H1 (cell line): ENCODE measurements at regions not wholly inside any gene's neighbourhood (a gene's known extent, or its start where the extent isn't known, plus 50 kb on each side); places are given as distances from the start of the nearest gene placed in this dataset.

Experiments used
- CTCF ChIA-PET: fragments of 300-600 bp; sonication (Branson Sonifier 250); formaldehyde crosslinking; loops from one replicate; lab custom pipeline; 2021; ENCODE audit not compliant: partially characterized antibody; lab: Charles Lee
- POLR2A ChIA-PET: fragments of 300-600 bp; sonication (Branson Sonifier 250); formaldehyde crosslinking; loops from one replicate; lab custom pipeline; 2021; ENCODE audit warnings: inconsistent platforms; ENCODE audit not compliant: partially characterized antibody; lab: Charles Lee
- DNase-seq, 2 experiments: peaks; one replicate each; pipeline versions ENCODE4 v3.0.0 to v3.0.0-alpha.2; 2010 to 2022; ENCODE audit warnings: low spot score in 2 of 2, low read depth in 1 of 2, mixed read lengths in 1 of 2
- FAIRE-seq: peaks from 2 replicates; lab custom pipeline; 2011; peaks lifted over from hg19 to GRCh38; lab: Jason Lieb, UNC
- H2AFZ ChIP-seq: 2 replicates; pipeline ENCODE4 v1.8.1; 2012; ENCODE audit warnings: low read length, inconsistent platforms
- H2AK5ac ChIP-seq: 2 replicates; pipeline ENCODE4 v1.6.1; 2013; ENCODE audit warnings: low read depth, low read length
- H2BK120ac ChIP-seq: replicated peaks from 2 replicates; pipeline ENCODE3; 2013; ENCODE audit warnings: low read depth, low read length, inconsistent platforms
- H2BK12ac ChIP-seq: 2 replicates; pipeline ENCODE4 v1.6.1; 2013; ENCODE audit warnings: low read depth, low read length
- H2BK15ac ChIP-seq: 2 replicates; pipeline ENCODE4 v1.6.1; 2013; ENCODE audit warnings: low read length
- H2BK20ac ChIP-seq: 2 replicates; pipeline ENCODE4 v1.6.1; 2013; ENCODE audit warnings: low read length
- H2BK5ac ChIP-seq: 2 replicates; pipeline ENCODE4 v1.6.1; 2013; ENCODE audit warnings: low read depth, low read length
- H3K14ac ChIP-seq: 2 replicates; pipeline ENCODE4 v1.6.1; 2013; ENCODE audit warnings: inconsistent platforms; ENCODE audit not compliant: insufficient read length
- H3K18ac ChIP-seq: 2 replicates; pipeline ENCODE4 v1.6.1; 2013; ENCODE audit warnings: low read length; ENCODE audit errors: extremely low read depth
- H3K23ac ChIP-seq: 2 replicates; pipeline ENCODE4 v1.6.1; 2013; ENCODE audit warnings: inconsistent platforms; ENCODE audit not compliant: insufficient read length
- H3K23me2 ChIP-seq: 2 replicates; pipeline ENCODE4 v1.6.1; 2013; ENCODE audit warnings: low read depth, low read length
- H3K27ac ChIP-seq: 2 replicates; pipeline ENCODE4 v1.6.1; 2011; ENCODE audit warnings: low read depth, low read length, inconsistent platforms
- H3K27me3 ChIP-seq, 4 experiments: replicated peaks in 1 of 4; 1 replicate in 1 of 4; 2 replicates in 3 of 4; pipeline versions ENCODE4 v1.6.1 to v1.8.1; 2011 to 2013; ENCODE audit warnings: low read length in 3 of 4, mild to moderate bottlenecking in 3 of 4, inconsistent platforms in 2 of 4, mixed read lengths in 2 of 4, moderate library complexity in 1 of 4; ENCODE audit not compliant: control insufficient read depth in 3 of 4, insufficient read depth in 3 of 4; ENCODE audit errors: extremely low read depth in 1 of 4
- H3K36me3 ChIP-seq, 4 experiments: 2 replicates each; pipeline versions ENCODE4 v1.6.1 to v1.8.1; 2011 to 2013; ENCODE audit warnings: mild to moderate bottlenecking in 4 of 4, low read length in 3 of 4, moderate library complexity in 2 of 4, control low read depth in 1 of 4, inconsistent platforms in 1 of 4; ENCODE audit not compliant: insufficient read depth in 4 of 4, control insufficient read depth in 2 of 4
- H3K4ac ChIP-seq: replicated peaks from 2 replicates; pipeline ENCODE3; 2013; ENCODE audit warnings: low read length, low read depth, mixed read lengths, inconsistent platforms; ENCODE audit not compliant: insufficient read length
- H3K4me1 ChIP-seq, 4 experiments: replicated peaks in 1 of 4; 1 replicate in 1 of 4; 2 replicates in 3 of 4; pipeline versions ENCODE4 v1.6.1 to v1.8.1; 2011 to 2013; ENCODE audit warnings: low read length in 3 of 4, inconsistent platforms in 2 of 4, mixed read lengths in 1 of 4; ENCODE audit not compliant: insufficient read depth in 4 of 4, control insufficient read depth in 3 of 4
- H3K4me2 ChIP-seq, 2 experiments: 2 replicates each; pipeline versions ENCODE4 v1.6.1 to v1.8.1; 2011 to 2013; ENCODE audit warnings: low read depth in 2 of 2, low read length in 2 of 2, control low read depth in 1 of 2, inconsistent platforms in 1 of 2, mild to moderate bottlenecking in 1 of 2; ENCODE audit not compliant: insufficient read depth in 1 of 2
- H3K4me3 ChIP-seq, 4 experiments: fragments of 200-600, 300-600 bp in 1 of 4; sonication (generic), shearing (Covaris generic), sonication (Bioruptor Twin) in 1 of 4; 2 replicates each; pipeline versions ENCODE4 v1.5.1 to v1.8.1; 2011 to 2016; ENCODE audit warnings: low read length in 4 of 4, low read depth in 3 of 4, control low read depth in 2 of 4, inconsistent platforms in 2 of 4, mild to moderate bottlenecking in 2 of 4, mixed read lengths in 1 of 4, moderate library complexity in 1 of 4; ENCODE audit not compliant: insufficient read depth in 2 of 4; ENCODE audit errors: extremely low read depth in 1 of 4
- H3K56ac ChIP-seq: replicated peaks from 2 replicates; pipeline ENCODE3; 2013; ENCODE audit warnings: low read depth, mild to moderate bottlenecking, mixed read lengths, low read length, inconsistent platforms; ENCODE audit not compliant: insufficient read length
- H3K79me1 ChIP-seq: 2 replicates; pipeline ENCODE4 v1.6.1; 2013; ENCODE audit warnings: low read depth, low read length, control low read depth
- H3K79me2 ChIP-seq, 2 experiments: 2 replicates each; pipeline versions ENCODE4 v1.6.1 to v1.8.1; 2012 to 2013; ENCODE audit warnings: low read length in 2 of 2, mild to moderate bottlenecking in 2 of 2, inconsistent platforms in 1 of 2; ENCODE audit not compliant: insufficient read depth in 2 of 2, control insufficient read depth in 1 of 2
- H3K9ac ChIP-seq, 4 experiments: replicated peaks in 1 of 4; 1 replicate in 1 of 4; 2 replicates in 3 of 4; pipeline versions ENCODE4 v1.6.1 to v1.8.1; 2011 to 2013; ENCODE audit warnings: low read depth in 3 of 4, low read length in 3 of 4, control low read depth in 2 of 4, mild to moderate bottlenecking in 2 of 4, moderate library complexity in 2 of 4, inconsistent platforms in 1 of 4; ENCODE audit errors: extremely low read depth in 1 of 4
- H3K9me3 ChIP-seq, 2 experiments: 2 replicates each; pipeline versions ENCODE4 v1.6.1 to v1.8.1; 2012 to 2013; ENCODE audit warnings: mild to moderate bottlenecking in 2 of 2, moderate library complexity in 2 of 2, control low read depth in 1 of 2, inconsistent platforms in 1 of 2, low read depth in 1 of 2, low read length in 1 of 2, mixed read lengths in 1 of 2; ENCODE audit not compliant: insufficient read depth in 2 of 2
- H4K20me1 ChIP-seq, 2 experiments: replicated peaks in 1 of 2; 2 replicates each; pipeline versions ENCODE3 to v1.8.1; 2011 to 2013; ENCODE audit warnings: inconsistent platforms in 2 of 2, low read length in 2 of 2, mild to moderate bottlenecking in 1 of 2; ENCODE audit not compliant: insufficient read depth in 2 of 2, control insufficient read depth in 1 of 2
- H4K5ac ChIP-seq: 2 replicates; pipeline ENCODE4 v1.6.1; 2013; ENCODE audit warnings: low read length, low read depth, mixed read lengths, inconsistent platforms; ENCODE audit not compliant: insufficient read length
- H4K8ac ChIP-seq: 2 replicates; pipeline ENCODE4 v1.8.0; 2013; ENCODE audit warnings: mild to moderate bottlenecking, moderate library complexity, low read length, inconsistent platforms; ENCODE audit not compliant: insufficient read depth; ENCODE audit errors: extremely low read depth
- H4K91ac ChIP-seq: replicated peaks from 2 replicates; pipeline ENCODE3; 2013; ENCODE audit warnings: low read length, mixed read lengths, inconsistent platforms; ENCODE audit not compliant: insufficient read length
- CEBPB ChIP-seq: IDR thresholded peaks from 2 replicates; pipeline ENCODE4 v1.6.1; 2012; ENCODE audit warnings: low read depth, low read length
- CHD1 ChIP-seq: IDR thresholded peaks from 2 replicates; pipeline ENCODE4 v1.6.1; 2012; ENCODE audit warnings: low read depth, low read length, improper control_type of control experiment
- EP300 ChIP-seq, 2 experiments: IDR thresholded peaks; 1 replicate in 1 of 2; 2 replicates in 1 of 2; pipeline ENCODE4 v1.6.1; 2011 to 2012; ENCODE audit warnings: low read depth in 2 of 2, low read length in 2 of 2, mild to moderate bottlenecking in 2 of 2, borderline replicate concordance in 1 of 2, inconsistent platforms in 1 of 2, moderate library complexity in 1 of 2
- GTF2F1 ChIP-seq: IDR thresholded peaks from 2 replicates; pipeline ENCODE4 v1.6.1; 2012; ENCODE audit warnings: low read depth, low read length, improper control_type of control experiment, borderline replicate concordance
- JUND ChIP-seq: IDR thresholded peaks from 2 replicates; pipeline ENCODE4 v1.6.1; 2011; ENCODE audit warnings: mild to moderate bottlenecking, improper control_type of control experiment, low read length
- KDM1A ChIP-seq: fragments of 200-600, 300-600 bp; sonication (generic); IDR thresholded peaks from 2 replicates; pipeline ENCODE4 v1.7.1; 2016; ENCODE audit warnings: mild to moderate bottlenecking, low read length, borderline replicate concordance
- NANOG ChIP-seq: IDR thresholded peaks from 2 replicates; pipeline ENCODE4 v1.6.1; 2011; ENCODE audit warnings: low read length, low read depth, mild to moderate bottlenecking, inconsistent platforms; ENCODE audit not compliant: insufficient read depth, poor library complexity, severe bottlenecking
- POLR2AphosphoS5 ChIP-seq: IDR thresholded peaks from 2 replicates; pipeline ENCODE4 v1.6.1; 2011; ENCODE audit warnings: low read depth, low read length
- SP1 ChIP-seq: IDR thresholded peaks from 2 replicates; pipeline ENCODE4 v1.6.1; 2011; ENCODE audit warnings: low read depth, low read length
- TAF1 ChIP-seq: IDR thresholded peaks from 2 replicates; pipeline ENCODE4 v1.6.1; 2011; ENCODE audit warnings: mild to moderate bottlenecking, low read depth, low read length
- TBP ChIP-seq: IDR thresholded peaks from 2 replicates; pipeline ENCODE4 v1.6.1; 2011; ENCODE audit warnings: low read depth, low read length, improper control_type of control experiment
- ZNF274 ChIP-seq: IDR thresholded peaks from 2 replicates; pipeline ENCODE4 v1.7.0; 2012; ENCODE audit warnings: low read length, borderline replicate concordance; ENCODE audit errors: extremely low read depth
- WGBS, 2 experiments: shearing (Covaris generic) in 1 of 2; methylation state at CpG; one replicate each; pipeline versions ENCODE4 v1.1.6 to v1.1.7; 2013 to 2015; ENCODE audit warnings: low lambda C conversion rate in 2 of 2, mixed read lengths in 2 of 2, inconsistent platforms in 1 of 2, low coverage in 1 of 2, missing lambda C conversion rate in 1 of 2; ENCODE audit not compliant: insufficient replicate concordance in 2 of 2, insufficient coverage in 1 of 2, insufficient read length in 1 of 2; ENCODE audit errors: extremely low coverage in 1 of 2, missing lambda C conversion rate in 1 of 2; 5-methylcytosine and 5-hydroxymethylcytosine counted together
- TF ChIP-seq, protein P1 (sequence below): IDR thresholded peaks from 2 replicates; pipeline ENCODE4 v1.6.1; 2011; ENCODE audit warnings: low read length, improper control_type of control experiment

GRCh38 chr6:7486951-7487350 is 54.5 kb upstream of the DSP start:
- Histone ChIP-seq H3K79me2 (no peaks in the 10 kb centered on the region), H3K4ac (no peak overlapping the region), H2BK20ac (no peak overlapping the region), H2AFZ (no peak overlapping the region), H3K4me1 (no peaks in the 10 kb centered on the region), H3K27me3 (no peaks in the 10 kb centered on the region), H3K23ac (no peak overlapping the region), H3K36me3 (no peaks in the 10 kb centered on the region), H4K91ac (no peak overlapping the region), H3K18ac (no peak overlapping the region), H3K4me2 (no peak overlapping the region), H3K14ac (no peak overlapping the region), H2BK120ac (no peak overlapping the region), H4K8ac (no peak overlapping the region), H3K9me3 (no peaks in the 10 kb centered on the region), H4K5ac (no peak overlapping the region), H2BK12ac (no peak overlapping the region), H2AK5ac (no peak overlapping the region), H3K9ac (no peak overlapping the region), H2BK15ac (no peak overlapping the region), H2BK5ac (no peak overlapping the region), H4K20me1 (no peaks in the 10 kb centered on the region), H3K56ac (no peak overlapping the region), H3K23me2 (no peaks in the 10 kb centered on the region), H3K79me1 (no peaks in the 10 kb centered on the region), H3K27ac (no peak overlapping the region), H3K4me3 (no peak overlapping the region)
- FAIRE-seq (no peak), DNase-seq (no peak)
- ChIA-PET CTCF (no interaction called here), POLR2A (interaction anchor here (0.6 kb wide), 1 partner anchor 793 kb away, joined by 3 read pairs; no protein-coding TSS in a partner anchor)
- WGBS, 2 experiments, result 90% methylated on average over 3 of the region's 3 CpGs; no CpG with 5 or more reads in 1 of the 2 experiments
- TF ChIP-seq ZNF274, result no peak
- no peak for TF ChIP-seq TAF1
- no peak for TF ChIP-seq KDM1A
- TF ChIP-seq JUND, result no peak
- TF ChIP-seq NANOG, result no peak
- TF ChIP-seq EP300 (IDR thresholded peaks at IDR 0.05; ENCODE audit: borderline replicate concordance in 1 of 2, low read depth in 2 of 2, low read length in 2 of 2), result no peak
- TF ChIP-seq CEBPB, result no peak
- TF ChIP-seq, protein P1, sequence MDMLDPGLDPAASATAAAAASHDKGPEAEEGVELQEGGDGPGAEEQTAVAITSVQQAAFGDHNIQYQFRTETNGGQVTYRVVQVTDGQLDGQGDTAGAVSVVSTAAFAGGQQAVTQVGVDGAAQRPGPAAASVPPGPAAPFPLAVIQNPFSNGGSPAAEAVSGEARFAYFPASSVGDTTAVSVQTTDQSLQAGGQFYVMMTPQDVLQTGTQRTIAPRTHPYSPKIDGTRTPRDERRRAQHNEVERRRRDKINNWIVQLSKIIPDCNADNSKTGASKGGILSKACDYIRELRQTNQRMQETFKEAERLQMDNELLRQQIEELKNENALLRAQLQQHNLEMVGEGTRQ, result no peak
- no peak for TF ChIP-seq GTF2F1
- TF ChIP-seq POLR2AphosphoS5, result no peak
- no peak for TF ChIP-seq CHD1
- TF ChIP-seq TBP, result no peak
- TF ChIP-seq SP1, result no peak
